Liver (tissue), 8 donors: ENCODE measurements at regions not wholly inside any gene's neighbourhood (a gene's known extent, or its start where the extent isn't known, plus 50 kb on each side); places are given as distances from the start of the nearest gene placed in this dataset.

ENCODE experiments used
- DNase-seq: peaks from one replicate; pipeline ENCODE4 v3.0.0-alpha.2; 2017; ENCODE audit warnings: low spot score
- H3K27ac ChIP-seq, 2 donors: one replicate each; pipeline ENCODE4 v1.7.0; 2013; ENCODE audit warnings: inconsistent platforms in 2 of 2, low read length in 2 of 2, control low read depth in 1 of 2, low read depth in 1 of 2, mild to moderate bottlenecking in 1 of 2
- H3K27me3 ChIP-seq, 4 donors: one replicate each; pipeline versions ENCODE4 v1.6.1 to v1.7.0; 2013; ENCODE audit warnings: low read length in 3 of 4, inconsistent platforms in 1 of 4, mild to moderate bottlenecking in 1 of 4, moderate library complexity in 1 of 4; ENCODE audit not compliant: control insufficient read depth in 4 of 4, insufficient read depth in 4 of 4
- H3K36me3 ChIP-seq, 4 donors: one replicate each; pipeline versions ENCODE4 v1.6.1 to v1.7.0; 2013; ENCODE audit warnings: low read length in 3 of 4, mild to moderate bottlenecking in 3 of 4, low read depth in 1 of 4, moderate library complexity in 1 of 4; ENCODE audit not compliant: control insufficient read depth in 4 of 4, insufficient read depth in 3 of 4
- H3K4me1 ChIP-seq, 4 donors: one replicate each; pipeline versions ENCODE4 v1.6.1 to v1.7.0; 2013; ENCODE audit warnings: low read length in 3 of 4, mild to moderate bottlenecking in 3 of 4, moderate library complexity in 1 of 4; ENCODE audit not compliant: control insufficient read depth in 4 of 4, insufficient read depth in 4 of 4
- H3K4me3 ChIP-seq, 3 donors: one replicate each; pipeline versions ENCODE4 v1.6.1 to v1.7.0; 2013; ENCODE audit warnings: low read length in 3 of 3, control low read depth in 1 of 3, low read depth in 1 of 3, mild to moderate bottlenecking in 1 of 3
- H3K9ac ChIP-seq, 2 donors: one replicate each; pipeline ENCODE4 v1.7.0; 2013; ENCODE audit warnings: low read length in 2 of 2, mild to moderate bottlenecking in 2 of 2, moderate library complexity in 2 of 2, control low read depth in 1 of 2, low read depth in 1 of 2
- H3K9me3 ChIP-seq, 4 donors: one replicate each; pipeline versions ENCODE4 v1.6.1 to v1.7.0; 2013; ENCODE audit warnings: low read length in 3 of 4; ENCODE audit not compliant: control insufficient read depth in 4 of 4
- EGR1 ChIP-seq, 2 donors: IDR thresholded peaks; 2 replicates each; pipeline ENCODE4 v1.6.1; 2016 to 2018; ENCODE audit warnings: antibody characterized with exemption in 2 of 2, low read depth in 2 of 2
- FOXA1 ChIP-seq: IDR thresholded peaks from 2 replicates; pipeline ENCODE4 v1.6.1; 2016; ENCODE audit warnings: antibody characterized with exemption
- FOXA2 ChIP-seq: IDR thresholded peaks from 2 replicates; pipeline ENCODE4 v1.6.1; 2016; ENCODE audit warnings: antibody characterized with exemption
- GABPA ChIP-seq, 2 donors: IDR thresholded peaks in 1 of 2; conservative IDR thresholded peaks in 1 of 2; 2 replicates each; pipeline ENCODE4 v1.6.1; 2016; ENCODE audit warnings: antibody characterized with exemption in 2 of 2, mild to moderate bottlenecking in 1 of 2, moderate library complexity in 1 of 2
- HNF4A ChIP-seq, 2 donors: conservative IDR thresholded peaks; 2 replicates each; pipeline ENCODE4 v1.6.1; 2016; ENCODE audit warnings: antibody characterized with exemption in 2 of 2, mild to moderate bottlenecking in 2 of 2
- HNF4G ChIP-seq: IDR thresholded peaks from 2 replicates; pipeline ENCODE4 v1.6.1; 2016; ENCODE audit warnings: antibody characterized with exemption
- JUND ChIP-seq, 2 donors: IDR thresholded peaks; 2 replicates each; pipeline ENCODE4 v1.6.1; 2016; ENCODE audit warnings: antibody characterized with exemption in 2 of 2
- NR2F2 ChIP-seq: IDR thresholded peaks from 2 replicates; pipeline ENCODE4 v1.6.1; 2016; ENCODE audit warnings: antibody characterized with exemption
- RAD21 ChIP-seq, 2 donors: IDR thresholded peaks; 2 replicates each; pipeline ENCODE4 v1.6.1; 2016; ENCODE audit warnings: antibody characterized with exemption in 2 of 2, mild to moderate bottlenecking in 2 of 2
- RXRA ChIP-seq, 2 donors: IDR thresholded peaks; 2 replicates each; pipeline ENCODE4 v1.6.1; 2017 to 2018; ENCODE audit warnings: antibody characterized with exemption in 2 of 2, mild to moderate bottlenecking in 1 of 2
- SP1 ChIP-seq: IDR thresholded peaks from 2 replicates; pipeline ENCODE4 v1.6.1; 2018; ENCODE audit warnings: antibody characterized with exemption, mild to moderate bottlenecking
- YY1 ChIP-seq: IDR thresholded peaks from 2 replicates; pipeline ENCODE4 v1.6.1; 2016; ENCODE audit warnings: antibody characterized with exemption, mild to moderate bottlenecking
- WGBS: extraction: QIAGEN DNeasy Blood & Tissue Kit; methylation state at CpG from one replicate; pipeline ENCODE4 v1.1.7; 2013; 5-methylcytosine and 5-hydroxymethylcytosine counted together
- TF ChIP-seq, protein P1 (sequence below): fragments of 150-350 bp; IDR thresholded peaks from 2 replicates; pipeline ENCODE4 v1.5.1; 2017; ENCODE audit warnings: improper control_type of control experiment, low read depth, low read length; ENCODE audit not compliant: missing input control
- TF ChIP-seq, protein P2 (sequence below): IDR thresholded peaks from 2 replicates; pipeline ENCODE4 v1.6.1; 2016; ENCODE audit warnings: antibody characterized with exemption
- TF ChIP-seq, protein P3 (sequence below): IDR thresholded peaks from 2 replicates; pipeline ENCODE4 v1.6.1; 2016; ENCODE audit warnings: antibody characterized with exemption, mild to moderate bottlenecking
- TF ChIP-seq, protein P4 (sequence below): IDR thresholded peaks from 2 replicates; pipeline ENCODE4 v1.6.1; 2016; ENCODE audit warnings: antibody characterized with exemption
- TF ChIP-seq, protein P5 (sequence below): IDR thresholded peaks from 2 replicates; pipeline ENCODE4 v1.6.1; 2016; ENCODE audit warnings: antibody characterized with exemption
- donor health status: healthy.
- donor health status: healthy.
- donor health status: healthy.
- donor health status: healthy.
- donor health status: healthy.

DNA sequence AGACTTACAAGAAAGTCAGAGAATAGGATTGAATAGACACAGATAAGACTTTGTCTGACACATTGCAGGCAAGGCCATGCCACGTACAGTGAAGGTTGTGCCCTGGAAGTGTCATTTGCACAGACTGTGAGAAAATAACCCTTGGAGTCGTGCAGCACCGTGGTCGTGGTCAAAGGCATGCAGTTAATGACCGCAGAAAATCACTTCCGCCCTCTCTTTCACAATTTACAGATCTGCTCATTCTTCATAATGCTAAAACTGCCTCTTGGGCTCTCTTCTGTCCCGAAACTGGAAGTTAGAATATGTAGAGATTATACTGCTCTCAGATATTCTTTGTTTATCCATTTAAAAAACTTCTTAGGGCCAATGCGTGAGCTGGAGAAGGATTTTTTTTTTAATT, 73.2 kb upstream of the CTXND1 start:
- Histone ChIP-seq H3K9me3 (no peaks in the 10 kb centered on the region), H3K4me1 (no peaks in the 10 kb centered on the region), H3K36me3 (no peaks in the 10 kb centered on the region), H3K27ac (no peak overlapping the region), H3K4me3 (no peak overlapping the region), H3K27me3 (no peaks in the 10 kb centered on the region), H3K9ac (no peak overlapping the region)
- WGBS = 69% methylated on average over 8 of the region's 8 CpGs
- no peak for DNase-seq
- TF ChIP-seq HNF4A (conservative IDR thresholded peaks at IDR 0.05) = no peak
- no peak for TF ChIP-seq FOXA1
- TF ChIP-seq, protein P1, sequence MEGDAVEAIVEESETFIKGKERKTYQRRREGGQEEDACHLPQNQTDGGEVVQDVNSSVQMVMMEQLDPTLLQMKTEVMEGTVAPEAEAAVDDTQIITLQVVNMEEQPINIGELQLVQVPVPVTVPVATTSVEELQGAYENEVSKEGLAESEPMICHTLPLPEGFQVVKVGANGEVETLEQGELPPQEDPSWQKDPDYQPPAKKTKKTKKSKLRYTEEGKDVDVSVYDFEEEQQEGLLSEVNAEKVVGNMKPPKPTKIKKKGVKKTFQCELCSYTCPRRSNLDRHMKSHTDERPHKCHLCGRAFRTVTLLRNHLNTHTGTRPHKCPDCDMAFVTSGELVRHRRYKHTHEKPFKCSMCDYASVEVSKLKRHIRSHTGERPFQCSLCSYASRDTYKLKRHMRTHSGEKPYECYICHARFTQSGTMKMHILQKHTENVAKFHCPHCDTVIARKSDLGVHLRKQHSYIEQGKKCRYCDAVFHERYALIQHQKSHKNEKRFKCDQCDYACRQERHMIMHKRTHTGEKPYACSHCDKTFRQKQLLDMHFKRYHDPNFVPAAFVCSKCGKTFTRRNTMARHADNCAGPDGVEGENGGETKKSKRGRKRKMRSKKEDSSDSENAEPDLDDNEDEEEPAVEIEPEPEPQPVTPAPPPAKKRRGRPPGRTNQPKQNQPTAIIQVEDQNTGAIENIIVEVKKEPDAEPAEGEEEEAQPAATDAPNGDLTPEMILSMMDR = no peak
- TF ChIP-seq EGR1 (IDR thresholded peaks at IDR 0.05; ENCODE audit: low read depth in 2 of 2) = no peak
- TF ChIP-seq, protein P2, sequence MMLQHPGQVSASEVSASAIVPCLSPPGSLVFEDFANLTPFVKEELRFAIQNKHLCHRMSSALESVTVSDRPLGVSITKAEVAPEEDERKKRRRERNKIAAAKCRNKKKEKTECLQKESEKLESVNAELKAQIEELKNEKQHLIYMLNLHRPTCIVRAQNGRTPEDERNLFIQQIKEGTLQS = no peak

DNA sequence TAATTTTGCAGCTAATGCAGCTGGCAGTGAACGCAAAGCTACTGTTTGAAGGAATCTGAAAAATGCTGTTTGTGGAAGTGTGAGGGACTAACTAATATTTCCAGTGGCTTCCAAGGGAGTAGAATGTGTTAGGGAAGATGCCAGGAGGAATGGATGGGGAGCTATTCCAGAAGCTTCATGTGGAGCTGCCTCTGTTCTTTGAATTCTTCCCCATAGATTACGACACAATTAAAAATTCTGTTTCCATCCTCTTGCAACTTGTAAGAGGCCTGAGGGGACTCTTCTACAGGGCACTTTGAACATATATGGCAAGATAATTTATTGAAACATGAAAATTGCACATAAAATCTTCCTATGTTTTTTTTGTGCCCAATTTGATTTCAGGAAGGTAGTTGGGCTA, 74.3 kb upstream of the CTXND1 start:
- TF ChIP-seq YY1 (no peak), SP1 (no peak), FOXA2 (no peak), NR2F2 (no peak), HNF4G (no peak), JUND (IDR thresholded peaks at IDR 0.05) (no peak), EGR1 (IDR thresholded peaks at IDR 0.05; ENCODE audit: low read depth in 2 of 2) (no peak), GABPA (IDR thresholded peaks at IDR 0.05 in 1 of 2, conservative IDR thresholded peaks at IDR 0.05 in 1 of 2) (no peak), RXRA (IDR thresholded peaks at IDR 0.05) (no peak), FOXA1 (no peak), HNF4A (conservative IDR thresholded peaks at IDR 0.05) (no peak), RAD21 (IDR thresholded peaks at IDR 0.05) (no peak)
- TF ChIP-seq, protein P1 = no peak
- TF ChIP-seq, protein P3, sequence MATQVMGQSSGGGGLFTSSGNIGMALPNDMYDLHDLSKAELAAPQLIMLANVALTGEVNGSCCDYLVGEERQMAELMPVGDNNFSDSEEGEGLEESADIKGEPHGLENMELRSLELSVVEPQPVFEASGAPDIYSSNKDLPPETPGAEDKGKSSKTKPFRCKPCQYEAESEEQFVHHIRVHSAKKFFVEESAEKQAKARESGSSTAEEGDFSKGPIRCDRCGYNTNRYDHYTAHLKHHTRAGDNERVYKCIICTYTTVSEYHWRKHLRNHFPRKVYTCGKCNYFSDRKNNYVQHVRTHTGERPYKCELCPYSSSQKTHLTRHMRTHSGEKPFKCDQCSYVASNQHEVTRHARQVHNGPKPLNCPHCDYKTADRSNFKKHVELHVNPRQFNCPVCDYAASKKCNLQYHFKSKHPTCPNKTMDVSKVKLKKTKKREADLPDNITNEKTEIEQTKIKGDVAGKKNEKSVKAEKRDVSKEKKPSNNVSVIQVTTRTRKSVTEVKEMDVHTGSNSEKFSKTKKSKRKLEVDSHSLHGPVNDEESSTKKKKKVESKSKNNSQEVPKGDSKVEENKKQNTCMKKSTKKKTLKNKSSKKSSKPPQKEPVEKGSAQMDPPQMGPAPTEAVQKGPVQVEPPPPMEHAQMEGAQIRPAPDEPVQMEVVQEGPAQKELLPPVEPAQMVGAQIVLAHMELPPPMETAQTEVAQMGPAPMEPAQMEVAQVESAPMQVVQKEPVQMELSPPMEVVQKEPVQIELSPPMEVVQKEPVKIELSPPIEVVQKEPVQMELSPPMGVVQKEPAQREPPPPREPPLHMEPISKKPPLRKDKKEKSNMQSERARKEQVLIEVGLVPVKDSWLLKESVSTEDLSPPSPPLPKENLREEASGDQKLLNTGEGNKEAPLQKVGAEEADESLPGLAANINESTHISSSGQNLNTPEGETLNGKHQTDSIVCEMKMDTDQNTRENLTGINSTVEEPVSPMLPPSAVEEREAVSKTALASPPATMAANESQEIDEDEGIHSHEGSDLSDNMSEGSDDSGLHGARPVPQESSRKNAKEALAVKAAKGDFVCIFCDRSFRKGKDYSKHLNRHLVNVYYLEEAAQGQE = no peak
- TF ChIP-seq, protein P4, sequence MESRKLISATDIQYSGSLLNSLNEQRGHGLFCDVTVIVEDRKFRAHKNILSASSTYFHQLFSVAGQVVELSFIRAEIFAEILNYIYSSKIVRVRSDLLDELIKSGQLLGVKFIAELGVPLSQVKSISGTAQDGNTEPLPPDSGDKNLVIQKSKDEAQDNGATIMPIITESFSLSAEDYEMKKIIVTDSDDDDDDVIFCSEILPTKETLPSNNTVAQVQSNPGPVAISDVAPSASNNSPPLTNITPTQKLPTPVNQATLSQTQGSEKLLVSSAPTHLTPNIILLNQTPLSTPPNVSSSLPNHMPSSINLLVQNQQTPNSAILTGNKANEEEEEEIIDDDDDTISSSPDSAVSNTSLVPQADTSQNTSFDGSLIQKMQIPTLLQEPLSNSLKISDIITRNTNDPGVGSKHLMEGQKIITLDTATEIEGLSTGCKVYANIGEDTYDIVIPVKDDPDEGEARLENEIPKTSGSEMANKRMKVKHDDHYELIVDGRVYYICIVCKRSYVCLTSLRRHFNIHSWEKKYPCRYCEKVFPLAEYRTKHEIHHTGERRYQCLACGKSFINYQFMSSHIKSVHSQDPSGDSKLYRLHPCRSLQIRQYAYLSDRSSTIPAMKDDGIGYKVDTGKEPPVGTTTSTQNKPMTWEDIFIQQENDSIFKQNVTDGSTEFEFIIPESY = no peak
- TF ChIP-seq, protein P5, sequence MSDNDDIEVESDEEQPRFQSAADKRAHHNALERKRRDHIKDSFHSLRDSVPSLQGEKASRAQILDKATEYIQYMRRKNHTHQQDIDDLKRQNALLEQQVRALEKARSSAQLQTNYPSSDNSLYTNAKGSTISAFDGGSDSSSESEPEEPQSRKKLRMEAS = no peak
- Histone ChIP-seq H3K27me3 (no peaks in the 10 kb centered on the region), H3K4me3 (no peak overlapping the region), H3K9me3 (no peaks in the 10 kb centered on the region), H3K27ac (no peak overlapping the region), H3K4me1 (no peaks in the 10 kb centered on the region), H3K9ac (no peak overlapping the region), H3K36me3 (no peaks in the 10 kb centered on the region)
- 94% methylated on average over 2 of the region's 2 CpGs for WGBS
- DNase-seq = no peak
